ENCODE measurements at regions not wholly inside any gene's neighbourhood (a gene's known extent, or its start where the extent isn't known, plus 50 kb on each side); places are given as distances from the start of the nearest gene placed in this dataset.

GRCh38 chr5:57711946-57712345, 229.3 kb upstream of the ACTBL2 start:
- H3K9me3 ChIP-seq = peaks cover 0 to 7% (median 3%) of the 10 kb centered on the region in 4 donors
- DNase-seq = no peak
- no peak for TF ChIP-seq CTCF (IDR thresholded peaks at IDR 0.05)
- no peak for TF ChIP-seq EP300 (IDR thresholded peaks at IDR 0.05)
- no peak for TF ChIP-seq POLR2A (IDR thresholded peaks at IDR 0.05)
- no peak for TF ChIP-seq POLR2AphosphoS5 (IDR thresholded peaks at IDR 0.05)
- no peaks in the 10 kb centered on the region for H3K36me3 ChIP-seq
- no peaks in the 10 kb centered on the region for H3K4me1 ChIP-seq
- 87 to 92% (median 89%) methylated on average over 1 of the region's 1 CpG for WGBS, 5 donors
- intact Hi-C loops (cut with DNase I; ENCODE audit: low total_unique reads) = no loop called here
- H3K4me3 ChIP-seq = no peak overlapping the region
- H3K27me3 ChIP-seq = no peaks in the 10 kb centered on the region
- H3K27ac ChIP-seq = no peak overlapping the region

GRCh38 chr5:57711471-57711870, 228.9 kb upstream of the ACTBL2 start:
- no peak overlapping the region for H3K4me3 ChIP-seq
- no peaks in the 10 kb centered on the region for H3K4me1 ChIP-seq
- peaks cover 0 to 7% (median 3%) of the 10 kb centered on the region in 4 donors for H3K9me3 ChIP-seq
- H3K36me3 ChIP-seq = no peaks in the 10 kb centered on the region
- intact Hi-C loops (cut with DNase I; ENCODE audit: low total_unique reads) = no loop called here
- H3K27me3 ChIP-seq = no peaks in the 10 kb centered on the region
- WGBS, 5 donors = 77 to 92% (median 84%) methylated on average over 2 of the region's 2 CpGs
- TF ChIP-seq EP300 (IDR thresholded peaks at IDR 0.05) = no peak
- no peak overlapping the region for H3K27ac ChIP-seq
- no peak for DNase-seq

GRCh38 chr5:57710126-57710525, 227.5 kb upstream of the ACTBL2 start:
- H3K27me3 ChIP-seq = no peaks in the 10 kb centered on the region
- intact Hi-C loops (cut with DNase I; ENCODE audit: low total_unique reads) = no loop called here
- WGBS, 5 donors = 42 to 79% (median 63%) methylated on average over 1 of the region's 1 CpG
- no peak for TF ChIP-seq EP300 (IDR thresholded peaks at IDR 0.05)
- no peak for TF ChIP-seq CTCF (IDR thresholded peaks at IDR 0.05)
- no peak for TF ChIP-seq POLR2AphosphoS5 (IDR thresholded peaks at IDR 0.05)
- TF ChIP-seq POLR2A (IDR thresholded peaks at IDR 0.05) = no peak
- no peak overlapping the region for H3K4me3 ChIP-seq
- H3K4me1 ChIP-seq = no peaks in the 10 kb centered on the region
- no peaks in the 10 kb centered on the region for H3K36me3 ChIP-seq
- no peak overlapping the region for H3K27ac ChIP-seq
- H3K9me3 ChIP-seq = peaks cover 0 to 7% (median 3%) of the 10 kb centered on the region in 4 donors
- DNase-seq = no peak

- intact Hi-C loops (cut with DNase I; ENCODE audit: low total_unique reads) = no loop called here
- no peaks in the 10 kb centered on the region for H3K36me3 ChIP-seq
- no peak overlapping the region for H3K27ac ChIP-seq
- H3K9me3 ChIP-seq = peaks cover 0 to 7% (median 3%) of the 10 kb centered on the region in 4 donors
- whole genome bisulfite sequencing, 5 donors = 39 to 65% (median 45%) methylated on average over 3 of the region's 3 CpGs
- TF ChIP-seq POLR2A (IDR thresholded peaks at IDR 0.05) (no peak), POLR2AphosphoS5 (IDR thresholded peaks at IDR 0.05) (no peak), CTCF (IDR thresholded peaks at IDR 0.05) (no peak), EP300 (IDR thresholded peaks at IDR 0.05) (no peak)
- H3K4me3 ChIP-seq = no peak overlapping the region
- DNase-seq = no peak
- no peaks in the 10 kb centered on the region for H3K4me1 ChIP-seq
- no peaks in the 10 kb centered on the region for H3K27me3 ChIP-seq
Measured at GRCh38 chr5:57705769-57706168, 223.2 kb upstream of the ACTBL2 start.

- Histone ChIP-seq H3K27ac (no peak overlapping the region), H3K4me3 (no peak overlapping the region), H3K27me3 (no peaks in the 10 kb centered on the region), H3K36me3 (no peaks in the 10 kb centered on the region), H3K9me3 (peaks cover 0 to 3% (median 0%) of the 10 kb centered on the region in 4 donors), H3K4me1 (no peaks in the 10 kb centered on the region)
- WGBS, 5 donors = 85 to 97% (median 92%) methylated on average over 1 of the region's 1 CpG
- intact Hi-C loops (cut with DNase I; ENCODE audit: low total_unique reads) = no loop called here
- no peak for TF ChIP-seq EP300 (IDR thresholded peaks at IDR 0.05)
- no peak for TF ChIP-seq CTCF (IDR thresholded peaks at IDR 0.05)
- no peak for TF ChIP-seq POLR2A (IDR thresholded peaks at IDR 0.05)
- TF ChIP-seq POLR2AphosphoS5 (IDR thresholded peaks at IDR 0.05) = no peak
- no peak for DNase-seq
Measured at GRCh38 chr5:57703721-57704120, 221.1 kb upstream of the ACTBL2 start.

All from stomach (tissue), 8 donors.